Neural crest cell (in vitro differentiated cells): ENCODE measurements at regions not wholly inside any gene's neighbourhood (a gene's known extent, or its start where the extent isn't known, plus 50 kb on each side); places are given as distances from the start of the nearest gene placed in this dataset.

Experiments
- DNase-seq: peaks from one replicate; pipeline ENCODE4 v3.0.0; 2021; ENCODE audit warnings: low read depth, mixed read lengths, low spot score
- H3K27ac Mint-ChIP-seq: one replicate; pipeline ENCODE4 v1.8.0; 2021; ENCODE audit warnings: mild to moderate bottlenecking, mixed read lengths; ENCODE audit not compliant: unreplicated experiment
- H3K27me3 Mint-ChIP-seq: 2 replicates; pipeline ENCODE4 v1.8.0; 2021; ENCODE audit warnings: low read depth, mild to moderate bottlenecking, mixed read lengths
- H3K36me3 Mint-ChIP-seq: 2 replicates; pipeline ENCODE4 v1.8.0; 2021; ENCODE audit warnings: low read depth, mild to moderate bottlenecking, mixed read lengths
- H3K4me1 Mint-ChIP-seq: 2 replicates; pipeline ENCODE4 v1.8.0; 2021; ENCODE audit warnings: mixed read lengths
- H3K4me3 Mint-ChIP-seq: one replicate; pipeline ENCODE4 v1.8.0; 2021; ENCODE audit warnings: mild to moderate bottlenecking, mixed read lengths
- H3K9me3 Mint-ChIP-seq: 2 replicates; pipeline ENCODE4 v1.8.0; 2021; ENCODE audit warnings: mixed read lengths
- CTCF ChIP-seq: fragments of 200-600 bp; sonication (generic); conservative IDR thresholded peaks from 2 replicates; pipeline ENCODE4 v1.5.0; 2021; ENCODE audit warnings: antibody characterized with exemption, mild to moderate bottlenecking

- DNase-seq, result no peak
- H3K4me1 Mint-ChIP-seq, result no peaks in the 10 kb centered on the region
- H3K27ac Mint-ChIP-seq, result no peak overlapping the region
- no peaks in the 10 kb centered on the region for H3K36me3 Mint-ChIP-seq
- no peak overlapping the region for H3K4me3 Mint-ChIP-seq
- TF ChIP-seq CTCF, result peak; percentile 41
- H3K9me3 Mint-ChIP-seq, result peaks cover 5% of the 10 kb centered on the region
- no peaks in the 10 kb centered on the region for H3K27me3 Mint-ChIP-seq
These were observed 468.2 kb downstream of the ZIC3 start for GRCh38 chrX:138034136-138034535.

GRCh38 chrX:138037548-138037947, 471.6 kb downstream of the ZIC3 start:
- H3K4me3 Mint-ChIP-seq, result no peak overlapping the region
- no peak overlapping the region for H3K27ac Mint-ChIP-seq
- no peaks in the 10 kb centered on the region for H3K27me3 Mint-ChIP-seq
- no peak for TF ChIP-seq CTCF
- DNase-seq, result no peak
- H3K4me1 Mint-ChIP-seq, result no peaks in the 10 kb centered on the region
- H3K9me3 Mint-ChIP-seq, result peaks cover 18% of the 10 kb centered on the region
- peaks cover 7% of the 10 kb centered on the region for H3K36me3 Mint-ChIP-seq

GRCh38 chrX:138057883-138058282, 492.0 kb downstream of the ZIC3 start:
- Mint-ChIP-seq H3K9me3 (peaks cover 3% of the 10 kb centered on the region), H3K4me1 (no peaks in the 10 kb centered on the region), H3K27ac (no peak overlapping the region), H3K36me3 (no peaks in the 10 kb centered on the region), H3K27me3 (no peaks in the 10 kb centered on the region), H3K4me3 (no peak overlapping the region)
- DNase-seq, result no peak
- TF ChIP-seq CTCF, result no peak

- DNase-seq, result no peak
- H3K4me3 Mint-ChIP-seq, result no peak overlapping the region
- no peak for TF ChIP-seq CTCF
- H3K4me1 Mint-ChIP-seq, result no peaks in the 10 kb centered on the region
- H3K36me3 Mint-ChIP-seq, result no peaks in the 10 kb centered on the region
- no peak overlapping the region for H3K27ac Mint-ChIP-seq
- peaks cover 3% of the 10 kb centered on the region for H3K9me3 Mint-ChIP-seq
- no peaks in the 10 kb centered on the region for H3K27me3 Mint-ChIP-seq
These were observed 493.0 kb downstream of the ZIC3 start for GRCh38 chrX:138058931-138059330.

GRCh38 chrX:138067415-138067814, 501.5 kb downstream of the ZIC3 start:
- Mint-ChIP-seq H3K4me1 (no peaks in the 10 kb centered on the region), H3K27me3 (no peaks in the 10 kb centered on the region), H3K4me3 (no peak overlapping the region), H3K36me3 (no peaks in the 10 kb centered on the region), H3K27ac (no peak overlapping the region), H3K9me3 (peaks cover 4% of the 10 kb centered on the region)
- no peak for TF ChIP-seq CTCF
- DNase-seq, result no peak

GRCh38 chrX:138073626-138074025, 507.7 kb downstream of the ZIC3 start:
- no peak for TF ChIP-seq CTCF
- no peak overlapping the region for H3K27ac Mint-ChIP-seq

More at GRCh38 chrX:138073626-138074025, 507.7 kb downstream of the ZIC3 start:
- Mint-ChIP-seq H3K9me3 (peaks cover 10% of the 10 kb centered on the region), H3K36me3 (peaks cover 7% of the 10 kb centered on the region), H3K4me1 (no peaks in the 10 kb centered on the region), H3K27me3 (no peaks in the 10 kb centered on the region), H3K4me3 (no peak overlapping the region)
- DNase-seq, result no peak
